ENCODE measurements at regions not wholly inside any gene's neighbourhood (a gene's known extent, or its start where the extent isn't known, plus 50 kb on each side); places are given as distances from the start of the nearest gene placed in this dataset.

GRCh38 chr14:55807881-55808379 lies 227.9 kb downstream of the KTN1 start:
- Histone ChIP-seq H3K9ac (ENCODE audit: low read depth, low read length) (peak overlapping the region; percentile 29), H3K27me3 (ENCODE audit: insufficient read depth, low read length, poor library complexity) (no peaks in the 10 kb centered on the region), H3K4me1 (ENCODE audit: insufficient read depth, low read length) (peaks cover 27% of the 10 kb centered on the region), H3K79me2 (ENCODE audit: insufficient read depth, low read length) (no peaks in the 10 kb centered on the region), H3K4me2 (ENCODE audit: insufficient read depth, low read length) (peak overlapping the region; percentile 61), H3K4me3 (ENCODE audit: low read depth in 1 of 2, low read length in 2 of 2) (peak overlapping the region in 1 of 2 experiments; percentile 45; a peak in 2 of 4 replicates), H2AFZ (ENCODE audit: low read depth, low read length) (peak overlapping the region; percentile 51), H3K36me3 (ENCODE audit: insufficient read depth, low read length) (no peaks in the 10 kb centered on the region), H3K27ac (ENCODE audit: low read length) (peak overlapping the region; percentile 82), H3K9me3 (ENCODE audit: insufficient read depth, low read length, severe bottlenecking) (no peaks in the 10 kb centered on the region), H4K20me1 (ENCODE audit: insufficient read depth, low read length) (no peaks in the 10 kb centered on the region)
- no peak for ATAC-seq (ENCODE audit: insufficient read depth, low read depth)
- TF ChIP-seq EZH2 (IDR thresholded peaks at IDR 0.05; ENCODE audit: borderline replicate concordance, low read depth, low read length, severe bottlenecking) (no peak), CTCF (IDR thresholded peaks at IDR 0.05; ENCODE audit: borderline replicate concordance, extremely low read depth, low read length, poor library complexity, severe bottlenecking) (no peak)
- no peak for DNase-seq

GRCh38 chr14:55813630-55814029 lies 233.6 kb downstream of the KTN1 start:
- H3K79me2 ChIP-seq (ENCODE audit: insufficient read depth, low read length), result no peaks in the 10 kb centered on the region
- TF ChIP-seq EZH2 (IDR thresholded peaks at IDR 0.05; ENCODE audit: borderline replicate concordance, low read depth, low read length, severe bottlenecking) (no peak), CTCF (IDR thresholded peaks at IDR 0.05; ENCODE audit: borderline replicate concordance, extremely low read depth, low read length, poor library complexity, severe bottlenecking) (no peak)
- no peak overlapping the region for H3K4me2 ChIP-seq (ENCODE audit: insufficient read depth, low read length)

GRCh38 chr14:55814064-55814463 lies 234.1 kb downstream of the KTN1 start:
- Histone ChIP-seq H2AFZ (ENCODE audit: low read depth, low read length) (no peak overlapping the region), H3K4me3 (ENCODE audit: low read depth in 1 of 2, low read length in 2 of 2) (no peak overlapping the region), H3K27me3 (ENCODE audit: insufficient read depth, low read length, poor library complexity) (no peaks in the 10 kb centered on the region), H3K4me1 (ENCODE audit: insufficient read depth, low read length) (peaks cover 17% of the 10 kb centered on the region), H3K79me2 (ENCODE audit: insufficient read depth, low read length) (no peaks in the 10 kb centered on the region), H3K4me2 (ENCODE audit: insufficient read depth, low read length) (no peak overlapping the region), H4K20me1 (ENCODE audit: insufficient read depth, low read length) (no peaks in the 10 kb centered on the region), H3K27ac (ENCODE audit: low read length) (no peak overlapping the region), H3K9me3 (ENCODE audit: insufficient read depth, low read length, severe bottlenecking) (no peaks in the 10 kb centered on the region), H3K9ac (ENCODE audit: low read depth, low read length) (no peak overlapping the region), H3K36me3 (ENCODE audit: insufficient read depth, low read length) (no peaks in the 10 kb centered on the region)
- TF ChIP-seq EZH2 (IDR thresholded peaks at IDR 0.05; ENCODE audit: borderline replicate concordance, low read depth, low read length, severe bottlenecking) (no peak), CTCF (IDR thresholded peaks at IDR 0.05; ENCODE audit: borderline replicate concordance, extremely low read depth, low read length, poor library complexity, severe bottlenecking) (no peak)
- DNase-seq (no peak), ATAC-seq (ENCODE audit: insufficient read depth, low read depth) (no peak)

More at GRCh38 chr14:55813630-55814029, 233.6 kb downstream of the KTN1 start:
- H3K27ac ChIP-seq (ENCODE audit: low read length), result no peak overlapping the region
- H3K27me3 ChIP-seq (ENCODE audit: insufficient read depth, low read length, poor library complexity), result no peaks in the 10 kb centered on the region
- H3K9ac ChIP-seq (ENCODE audit: low read depth, low read length), result no peak overlapping the region
- no peaks in the 10 kb centered on the region for H3K36me3 ChIP-seq (ENCODE audit: insufficient read depth, low read length)
- DNase-seq (no peak), ATAC-seq (ENCODE audit: insufficient read depth, low read depth) (no peak)
- peaks cover 18% of the 10 kb centered on the region for H3K4me1 ChIP-seq (ENCODE audit: insufficient read depth, low read length)
- no peak overlapping the region for H3K4me3 ChIP-seq (ENCODE audit: low read depth in 1 of 2, low read length in 2 of 2)
- H3K9me3 ChIP-seq (ENCODE audit: insufficient read depth, low read length, severe bottlenecking), result no peaks in the 10 kb centered on the region
- H4K20me1 ChIP-seq (ENCODE audit: insufficient read depth, low read length), result no peaks in the 10 kb centered on the region
- H2AFZ ChIP-seq (ENCODE audit: low read depth, low read length), result no peak overlapping the region

Measured in DND-41 (cell line).